A549 (cell line): ENCODE measurements at regions not wholly inside any gene's neighbourhood (a gene's known extent, or its start where the extent isn't known, plus 50 kb on each side); places are given as distances from the start of the nearest gene placed in this dataset.
A peak's percentile ranks its signal among the peaks of the same experiment; 100 is the strongest.

Source experiments
- ATAC-seq, 2 experiments: fragments of 200-7000 bp in 1 of 2; fragments of >200 bp in 1 of 2; cut with Nextera tagmentation in 1 of 2; cut with Tn5 transposase in 1 of 2; 3 replicates each; pipeline versions ENCODE4 v1.8.0 to v1.9.1; 2018 to 2020; ENCODE audit warnings: mild to moderate bottlenecking in 1 of 2, moderate library complexity in 1 of 2
- CTCF ChIA-PET: fragments of 300-600 bp; sonication (Branson Sonifier 250); formaldehyde crosslinking; extraction: SDS; loops from one replicate; lab custom pipeline; 2021; ENCODE audit warnings: antibody characterized with exemption, inconsistent platforms; lab: Yijun Ruan, JAX
- POLR2A ChIA-PET: fragments of 350-600 bp; formaldehyde crosslinking; extraction: SDS; loops from one replicate; lab custom pipeline; 2021; ENCODE audit warnings: antibody characterized with exemption, inconsistent platforms; lab: Yijun Ruan, JAX
- DNase-seq, 2 experiments: peaks; one replicate each; pipeline versions ENCODE4 v3.0.0 to v3.0.0-alpha.2; 2011 to 2016; ENCODE audit warnings: low read depth in 1 of 2, low spot score in 1 of 2
- FAIRE-seq: peaks from 2 replicates; lab custom pipeline; 2011; peaks lifted over from hg19 to GRCh38; lab: Jason Lieb, UNC
- H3K27ac ChIP-seq, 2 experiments: fragments of >200 bp; sonication (Bioruptor Twin); formaldehyde crosslinking; 3 replicates each; pipeline ENCODE4 v1.5.1; 2016 to 2017
- H3K4me1 ChIP-seq: fragments of >200 bp; sonication (Bioruptor Twin); formaldehyde crosslinking; 3 replicates; pipeline ENCODE4 v1.6.1; 2016
- H3K4me2 ChIP-seq: fragments of >200 bp; sonication (Bioruptor Twin); formaldehyde crosslinking; 3 replicates; pipeline ENCODE4 v1.6.1; 2016
- H3K4me3 ChIP-seq: fragments of >200 bp; sonication (Bioruptor Twin); formaldehyde crosslinking; 3 replicates; pipeline ENCODE4 v1.5.1; 2016
- H3K9me3 ChIP-seq: fragments of >200 bp; sonication (Bioruptor Twin); formaldehyde crosslinking; 3 replicates; pipeline ENCODE4 v1.6.1; 2016
- CBX2 ChIP-seq: fragments of 200-600 bp; sonication (generic); IDR thresholded peaks from 2 replicates; pipeline ENCODE4 v1.6.1; 2016; ENCODE audit warnings: low read depth, mild to moderate bottlenecking, borderline replicate concordance
- CBX8 ChIP-seq: fragments of 200-600 bp; sonication (generic); IDR thresholded peaks from 2 replicates; pipeline ENCODE4 v1.6.1; 2016
- CEBPB ChIP-seq, 2 experiments: fragments of >200 bp in 1 of 2; sonication (Bioruptor Twin) in 1 of 2; formaldehyde crosslinking in 1 of 2; IDR thresholded peaks; 2 replicates each; pipeline ENCODE4 v1.6.1; 2012 to 2016
- CHD2 ChIP-seq: fragments of 150-350 bp; IDR thresholded peaks from 2 replicates; pipeline ENCODE4 v1.6.1; 2014; ENCODE audit warnings: low read length; ENCODE audit not compliant: partially characterized antibody
- CHD4 ChIP-seq: fragments of 200-600 bp; sonication (generic); IDR thresholded peaks from 2 replicates; pipeline ENCODE4 v1.6.1; 2016; ENCODE audit warnings: antibody characterized with exemption, mild to moderate bottlenecking, borderline replicate concordance
- EP300 ChIP-seq, 2 experiments: fragments of >200 bp; sonication (Bioruptor Twin); formaldehyde crosslinking; IDR thresholded peaks; 2 replicates in 1 of 2; 3 replicates in 1 of 2; pipeline ENCODE4 v1.6.1; 2016 to 2017
- FOSL2 ChIP-seq, 2 experiments: fragments of 450-650 bp in 1 of 2; fragments of >200 bp in 1 of 2; sonication (Bioruptor Twin) in 1 of 2; formaldehyde crosslinking; IDR thresholded peaks; 2 replicates each; pipeline versions ENCODE4 v1.5.0 to v1.6.1; 2016 to 2020; ENCODE audit warnings: mild to moderate bottlenecking in 1 of 2, moderate library complexity in 1 of 2
- GATA3 ChIP-seq: IDR thresholded peaks from 2 replicates; pipeline ENCODE4 v1.6.1; 2012; ENCODE audit warnings: borderline replicate concordance
- HES2 ChIP-seq: fragments of >200 bp; sonication (Bioruptor Twin); formaldehyde crosslinking; IDR thresholded peaks from 2 replicates; pipeline ENCODE4 v1.6.1; 2016
- HOXA7 ChIP-seq: fragments of 250-450 bp; sonication (Bioruptor Pico); IDR thresholded peaks from 2 replicates; pipeline ENCODE4 v1.5.0; 2020; ENCODE audit warnings: mild to moderate bottlenecking, moderate library complexity
- JUNB ChIP-seq: fragments of >200 bp; sonication (Bioruptor Twin); formaldehyde crosslinking; IDR thresholded peaks from 2 replicates; pipeline ENCODE4 v1.6.1; 2016
- KDM1A ChIP-seq: fragments of 200-600 bp; sonication (generic); IDR thresholded peaks from 2 replicates; pipeline ENCODE4 v1.6.1; 2016; ENCODE audit warnings: low read depth, mild to moderate bottlenecking
- NFE2L2 ChIP-seq: fragments of 150-350 bp; conservative IDR thresholded peaks from 2 replicates; pipeline ENCODE4 v1.6.1; 2014; ENCODE audit warnings: low read length
- NPAS2 ChIP-seq: fragments of 250-450 bp; sonication (Bioruptor Pico); IDR thresholded peaks from 2 replicates; pipeline ENCODE4 v1.8.0; 2022; ENCODE audit warnings: mild to moderate bottlenecking, moderate library complexity, borderline replicate concordance
- NR3C1 ChIP-seq: fragments of >200 bp; sonication (Bioruptor Twin); formaldehyde crosslinking; IDR thresholded peaks from 3 replicates; pipeline ENCODE4 v1.6.1; 2017
- POLR2AphosphoS2 ChIP-seq: conservative IDR thresholded peaks from 2 replicates; pipeline ENCODE4 v1.6.1; 2012; ENCODE audit warnings: low read length, improper control_type of control experiment, inconsistent platforms
- RARB ChIP-seq: fragments of 250-450 bp; sonication (Bioruptor Pico); IDR thresholded peaks from 2 replicates; pipeline ENCODE4 v1.8.0; 2021; ENCODE audit warnings: mild to moderate bottlenecking, moderate library complexity
- REST ChIP-seq: fragments of 200-600 bp; sonication (generic); IDR thresholded peaks from 2 replicates; pipeline ENCODE4 v1.6.1; 2016; ENCODE audit warnings: antibody characterized with exemption, mild to moderate bottlenecking, moderate library complexity
- TFCP2L1 ChIP-seq: fragments of 250-450 bp; sonication (Bioruptor Pico); IDR thresholded peaks from 2 replicates; pipeline ENCODE4 v1.5.0; 2021; ENCODE audit warnings: mild to moderate bottlenecking
- ZC3H11A ChIP-seq: fragments of 450-650 bp; IDR thresholded peaks from 2 replicates; pipeline ENCODE4 v1.6.1; 2014; ENCODE audit warnings: antibody characterized with exemption, mild to moderate bottlenecking
- ZNF302 ChIP-seq: fragments of 250-450 bp; sonication (Bioruptor Pico); IDR thresholded peaks from 2 replicates; pipeline ENCODE4 v1.9.0; 2021; ENCODE audit warnings: inconsistent platforms, mild to moderate bottlenecking, moderate library complexity
- WGBS: methylation state at CpG from one replicate; pipeline ENCODE4 v1.1.6; 2017; ENCODE audit errors: missing lambda C conversion rate; 5-methylcytosine and 5-hydroxymethylcytosine counted together

DNA sequence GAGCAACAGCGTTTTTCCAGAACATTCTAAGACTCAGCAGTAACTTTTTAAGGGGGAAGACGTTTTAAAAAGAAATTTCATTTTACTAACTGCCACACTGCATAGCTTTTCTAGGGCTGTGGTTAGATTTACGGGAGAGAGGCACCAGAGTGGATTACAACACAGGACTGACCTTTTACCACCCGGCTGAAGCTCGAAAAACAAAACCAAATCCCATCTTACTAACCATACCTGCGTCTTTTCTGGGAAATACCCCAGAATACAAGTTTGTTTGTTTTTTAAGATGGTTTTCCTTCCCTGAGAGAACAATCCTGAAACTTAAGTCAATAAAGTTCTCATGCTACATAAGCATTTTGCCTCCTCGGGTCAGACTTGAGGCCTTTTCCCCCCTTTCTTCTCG, 209.3 kb upstream of the SOX4 start:
- POLR2A ChIA-PET, result no interaction called here
- ATAC-seq (no peak), DNase-seq (peak in 1 of 2 experiments; percentile 26)
- no peak for TF ChIP-seq JUNB
- TF ChIP-seq NFE2L2, result no peak
- TF ChIP-seq, all 56 proteins: peak for 0
- 31% methylated on average over 8 of the region's 8 CpGs for WGBS
- Histone ChIP-seq H3K9me3 (no peaks in the 10 kb centered on the region), H3K4me2 (peak overlapping the region; percentile 56; the same call in 2 of the 3 replicates), H3K27ac (peak overlapping the region; percentile 45 to 70; a peak in 5 of 6 replicates), H3K4me1 (peaks cover 30% of the 10 kb centered on the region), H3K4me3 (no peak overlapping the region)
- CTCF ChIA-PET, result no interaction called here
- FAIRE-seq, result no peak

- Histone ChIP-seq H3K4me3 (no peak overlapping the region), H3K4me1 (peaks cover 23% of the 10 kb centered on the region), H3K27ac (no peak overlapping the region), H3K4me2 (peak overlapping the region; percentile 21; the same call in 1 of the 3 replicates), H3K9me3 (no peaks in the 10 kb centered on the region)
- WGBS, result 76% methylated on average over 2 of the region's 2 CpGs
- no peak for FAIRE-seq
- ChIA-PET POLR2A (no interaction called here), CTCF (no interaction called here)
- peak in 1 of 2 experiments; percentile 29 for DNase-seq
- peak in 1 of 2 experiments; percentile 54; a peak in 1 of 6 replicates for ATAC-seq
- no peak for TF ChIP-seq RARB (CRISPR knock-in tag)
- no peak for TF ChIP-seq HOXA7 (CRISPR knock-in tag)
- TF ChIP-seq ZC3H11A, result no peak
- no peak for TF ChIP-seq CHD4
- no peak for TF ChIP-seq NR3C1
- no peak for TF ChIP-seq GATA3
- no peak for TF ChIP-seq POLR2AphosphoS2
- TF ChIP-seq NPAS2, result no peak
- TF ChIP-seq CBX8, result no peak
- no peak for TF ChIP-seq FOSL2 (IDR thresholded peaks at IDR 0.05)
- TF ChIP-seq FOSL2 (CRISPR knock-in tag; IDR thresholded peaks at IDR 0.05), result no peak; the same call in 1 of the 2 replicates
- no peak for TF ChIP-seq CBX2
- no peak for TF ChIP-seq KDM1A
Measured at GRCh38 chr6:21386744-21387143, 206.8 kb upstream of the SOX4 start.

- ChIA-PET POLR2A (no interaction called here), CTCF (no interaction called here)
- no peaks in the 10 kb centered on the region for H3K9me3 ChIP-seq
- FAIRE-seq, result no peak
- no peak for DNase-seq
- TF ChIP-seq CBX2, result no peak
- TF ChIP-seq TFCP2L1 (CRISPR knock-in tag), result no peak
- TF ChIP-seq GATA3, result no peak
- no peak for TF ChIP-seq ZNF302 (CRISPR knock-in tag)
- no peak for TF ChIP-seq POLR2AphosphoS2
- no peak for TF ChIP-seq CEBPB (IDR thresholded peaks at IDR 0.05)
- no peak for TF ChIP-seq EP300 (IDR thresholded peaks at IDR 0.05)
- no peak for TF ChIP-seq REST
- TF ChIP-seq KDM1A, result no peak
- no peak for TF ChIP-seq CHD2
- TF ChIP-seq RARB (CRISPR knock-in tag), result no peak
- TF ChIP-seq HES2, result no peak
- TF ChIP-seq, all 56 proteins: peak for 0
- 95% methylated on average over 5 of the region's 5 CpGs for WGBS
- no peak for ATAC-seq
- no peak overlapping the region for H3K4me2 ChIP-seq
- no peak overlapping the region for H3K27ac ChIP-seq
- no peak overlapping the region for H3K4me3 ChIP-seq
- H3K4me1 ChIP-seq, result peaks cover 6% of the 10 kb centered on the region; the same call in 1 of the 3 replicates
Measured at GRCh38 chr6:21390532-21391213, 202.9 kb upstream of the SOX4 start.
